Colonic mucosa (tissue), 4 donors: ENCODE measurements at regions not wholly inside any gene's neighbourhood (a gene's known extent, or its start where the extent isn't known, plus 50 kb on each side); places are given as distances from the start of the nearest gene placed in this dataset.

Source experiments
- DNase-seq: peaks from one replicate; pipeline ENCODE4 v3.0.0-alpha.2; 2020
- H3K27ac ChIP-seq: fragments of 200-600 bp; one replicate; pipeline ENCODE4 v1.8.0; 2021
- H3K27me3 ChIP-seq: fragments of 200-600 bp; one replicate; pipeline ENCODE4 v1.8.0; 2021
- H3K36me3 ChIP-seq: fragments of 200-600 bp; one replicate; pipeline ENCODE4 v1.8.0; 2021
- H3K4me1 ChIP-seq: fragments of 200-600 bp; one replicate; pipeline ENCODE4 v1.8.0; 2021; ENCODE audit warnings: mild to moderate bottlenecking
- H3K4me3 ChIP-seq: fragments of 200-600 bp; one replicate; pipeline ENCODE4 v1.8.0; 2021
- H3K9ac ChIP-seq, 2 donors: one replicate each; pipeline ENCODE4 v1.7.0; 2013; ENCODE audit warnings: control low read depth in 2 of 2, low read depth in 2 of 2, low read length in 2 of 2
- H3K9me3 ChIP-seq: fragments of 200-600 bp; one replicate; pipeline ENCODE4 v1.8.0; 2021
- intact Hi-C: fragments of 100-400 bp; cut with DNase I; formaldehyde crosslinking; loops from one replicate; pipeline ENCODE4 v1.14.1; 2022
- TF ChIP-seq, protein P1 (sequence below): fragments of 200-600 bp; IDR thresholded peaks from one replicate; pipeline ENCODE4 v1.8.0; 2022; ENCODE audit warnings: antibody characterized with exemption, mild to moderate bottlenecking
- donor health status: healthy.
- donor health status: DM: no; HTN: no; CAD: no.
- donor health status: DM: no; HTN: no; CAD: no.

DNA sequence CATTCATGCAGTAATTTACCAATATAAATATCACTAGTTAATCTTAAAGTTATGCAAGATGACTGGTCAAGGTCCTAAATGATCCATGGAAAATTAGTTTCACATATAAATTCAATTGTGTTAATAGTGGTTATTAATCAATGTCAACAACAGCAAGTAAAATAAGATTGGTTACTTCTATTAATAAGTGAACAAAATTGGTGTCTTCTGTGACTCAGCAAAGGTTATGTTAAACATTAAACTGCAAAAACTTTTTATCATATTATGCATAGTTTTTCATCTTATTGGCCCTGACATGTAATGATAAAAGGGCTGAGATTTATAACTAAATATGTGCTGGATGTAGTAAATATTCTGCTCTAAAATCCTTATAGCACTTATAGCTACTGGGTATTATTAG lies 359.0 kb upstream of the UBE2E3 start:
- H3K9me3 ChIP-seq: no peaks in the 10 kb centered on the region
- no peak for DNase-seq
- TF ChIP-seq, protein P1, sequence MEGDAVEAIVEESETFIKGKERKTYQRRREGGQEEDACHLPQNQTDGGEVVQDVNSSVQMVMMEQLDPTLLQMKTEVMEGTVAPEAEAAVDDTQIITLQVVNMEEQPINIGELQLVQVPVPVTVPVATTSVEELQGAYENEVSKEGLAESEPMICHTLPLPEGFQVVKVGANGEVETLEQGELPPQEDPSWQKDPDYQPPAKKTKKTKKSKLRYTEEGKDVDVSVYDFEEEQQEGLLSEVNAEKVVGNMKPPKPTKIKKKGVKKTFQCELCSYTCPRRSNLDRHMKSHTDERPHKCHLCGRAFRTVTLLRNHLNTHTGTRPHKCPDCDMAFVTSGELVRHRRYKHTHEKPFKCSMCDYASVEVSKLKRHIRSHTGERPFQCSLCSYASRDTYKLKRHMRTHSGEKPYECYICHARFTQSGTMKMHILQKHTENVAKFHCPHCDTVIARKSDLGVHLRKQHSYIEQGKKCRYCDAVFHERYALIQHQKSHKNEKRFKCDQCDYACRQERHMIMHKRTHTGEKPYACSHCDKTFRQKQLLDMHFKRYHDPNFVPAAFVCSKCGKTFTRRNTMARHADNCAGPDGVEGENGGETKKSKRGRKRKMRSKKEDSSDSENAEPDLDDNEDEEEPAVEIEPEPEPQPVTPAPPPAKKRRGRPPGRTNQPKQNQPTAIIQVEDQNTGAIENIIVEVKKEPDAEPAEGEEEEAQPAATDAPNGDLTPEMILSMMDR: no peak
- no peaks in the 10 kb centered on the region for H3K4me1 ChIP-seq
- no peaks in the 10 kb centered on the region for H3K36me3 ChIP-seq
- H3K27me3 ChIP-seq: no peaks in the 10 kb centered on the region
- H3K4me3 ChIP-seq: no peak overlapping the region
- H3K9ac ChIP-seq: no peak overlapping the region
- no peak overlapping the region for H3K27ac ChIP-seq
- intact Hi-C loops: no loop called here

DNA sequence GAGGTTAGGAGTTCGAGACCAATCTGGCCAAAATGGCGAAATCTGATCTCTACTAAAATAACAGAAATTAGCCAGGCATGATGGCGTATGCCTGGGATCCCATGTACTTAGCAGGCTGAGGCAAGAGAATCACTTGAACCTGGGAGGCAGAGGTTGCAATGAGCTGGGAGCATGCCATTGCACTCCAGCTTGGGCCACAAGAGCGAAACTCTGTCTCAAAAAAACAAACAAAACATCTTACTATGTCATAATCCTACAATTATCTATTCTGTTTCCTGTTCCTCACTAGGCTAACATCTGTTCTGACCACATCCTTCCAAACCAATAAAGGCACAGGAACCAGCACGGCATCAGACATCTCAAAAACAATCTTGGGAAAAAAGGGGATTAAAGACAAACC lies 361.8 kb upstream of the UBE2E3 start:
- no peaks in the 10 kb centered on the region for H3K9me3 ChIP-seq
- TF ChIP-seq, protein P1: no peak
- no peaks in the 10 kb centered on the region for H3K27me3 ChIP-seq
- H3K9ac ChIP-seq: no peak overlapping the region
- H3K27ac ChIP-seq: no peak overlapping the region
- H3K4me3 ChIP-seq: no peak overlapping the region
- DNase-seq: no peak
- H3K36me3 ChIP-seq: no peaks in the 10 kb centered on the region
- H3K4me1 ChIP-seq: no peaks in the 10 kb centered on the region
- intact Hi-C loops: no loop called here

DNA sequence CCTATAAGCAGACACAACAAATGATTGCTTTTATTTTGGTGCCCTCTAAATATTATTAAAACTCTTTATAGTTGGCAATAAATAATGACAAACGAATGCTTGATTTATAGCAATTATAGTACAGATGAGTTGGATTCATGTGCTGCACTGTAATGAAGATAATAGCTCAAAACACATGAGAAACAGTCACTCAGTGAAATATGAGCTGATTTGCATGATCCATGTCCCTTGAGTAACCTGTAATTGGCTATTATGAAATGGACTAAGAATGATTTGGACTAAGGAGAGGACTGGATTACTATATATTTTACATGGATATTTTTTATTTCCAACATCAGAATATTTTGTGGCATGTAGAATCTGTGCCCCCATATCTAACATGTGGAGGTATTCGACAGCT lies 365.6 kb upstream of the UBE2E3 start:
- intact Hi-C loops: no loop called here
- no peak for DNase-seq
- no peaks in the 10 kb centered on the region for H3K9me3 ChIP-seq
- no peak overlapping the region for H3K27ac ChIP-seq
- H3K4me3 ChIP-seq: no peak overlapping the region
- no peaks in the 10 kb centered on the region for H3K4me1 ChIP-seq
- TF ChIP-seq, protein P1: no peak
- H3K9ac ChIP-seq: no peak overlapping the region
- H3K27me3 ChIP-seq: no peaks in the 10 kb centered on the region
- no peaks in the 10 kb centered on the region for H3K36me3 ChIP-seq

DNA sequence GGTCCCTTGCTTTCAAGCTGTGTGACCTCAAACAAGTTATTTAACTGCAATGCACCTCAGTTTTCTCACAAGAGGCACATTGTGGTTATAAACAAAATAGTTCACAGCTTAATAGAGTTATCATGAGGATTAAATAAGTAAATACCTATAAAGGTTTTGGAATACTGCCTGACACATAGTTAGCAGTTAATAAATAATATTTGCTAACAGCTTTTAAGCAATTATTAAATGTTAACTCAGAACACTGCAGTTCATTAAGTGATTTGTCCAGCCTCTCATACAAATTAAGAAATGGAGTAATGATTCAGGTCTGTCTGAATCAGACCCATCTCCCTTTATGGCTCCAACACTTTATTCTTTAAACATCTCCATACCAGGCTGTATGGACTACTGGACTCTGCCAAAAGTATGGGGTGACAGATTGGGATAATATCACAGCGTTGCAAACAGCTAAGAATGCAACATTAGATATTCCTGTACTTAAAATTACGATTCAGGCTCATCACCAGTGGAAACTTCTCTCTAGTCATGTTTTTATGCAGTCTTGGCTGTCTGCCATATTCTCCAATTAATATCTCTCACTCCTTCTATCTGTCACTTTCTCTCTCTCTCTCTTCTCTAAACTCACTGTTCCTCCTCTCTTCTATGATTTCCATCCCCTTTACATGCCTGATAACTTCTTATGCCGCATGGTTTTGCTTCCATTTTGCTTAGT lies 370.6 kb upstream of the UBE2E3 start:
- Histone ChIP-seq H3K9me3 (no peaks in the 10 kb centered on the region), H3K9ac (no peak overlapping the region), H3K4me1 (no peaks in the 10 kb centered on the region), H3K36me3 (no peaks in the 10 kb centered on the region), H3K4me3 (no peak overlapping the region), H3K27ac (no peak overlapping the region), H3K27me3 (no peaks in the 10 kb centered on the region)
- intact Hi-C loops: loop anchor here (10.0 kb wide), 1 partner anchor 445 kb away; no protein-coding TSS in a partner anchor
- TF ChIP-seq, protein P1: no peak
- no peak for DNase-seq

DNA sequence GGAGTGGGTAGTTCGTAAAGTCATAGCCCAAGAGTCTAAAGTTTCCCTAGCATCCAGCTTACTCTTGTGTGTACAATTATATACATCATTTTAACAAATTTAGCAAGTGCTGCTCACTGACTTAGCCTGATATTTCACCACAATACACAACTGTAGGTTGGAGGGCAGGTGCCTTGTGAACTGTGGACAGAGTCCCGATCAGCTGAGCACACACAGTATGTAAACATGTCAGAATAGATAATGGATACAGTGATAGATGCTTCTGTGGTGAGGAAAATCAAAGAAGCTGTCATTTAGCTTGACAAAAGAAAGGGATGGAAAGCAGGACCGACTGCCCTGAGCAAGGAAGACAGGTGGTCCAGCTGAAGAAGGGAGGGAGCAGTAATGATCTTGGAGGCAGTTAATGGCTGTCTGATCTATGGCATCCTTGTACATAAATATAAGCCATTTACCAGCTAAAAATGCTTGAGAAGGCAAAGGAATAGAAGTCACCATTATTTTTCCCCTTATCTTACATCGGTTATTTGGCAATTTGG lies 372.8 kb upstream of the UBE2E3 start:
- DNase-seq: no peak
- no peaks in the 10 kb centered on the region for H3K27me3 ChIP-seq
- H3K9me3 ChIP-seq: no peaks in the 10 kb centered on the region
- intact Hi-C loops: loop anchor here (10.0 kb wide), 1 partner anchor 447 kb away; no protein-coding TSS in a partner anchor
- no peak overlapping the region for H3K4me3 ChIP-seq
- TF ChIP-seq, protein P1: no peak
- no peak overlapping the region for H3K27ac ChIP-seq
- no peaks in the 10 kb centered on the region for H3K4me1 ChIP-seq
- no peaks in the 10 kb centered on the region for H3K36me3 ChIP-seq
- no peak overlapping the region for H3K9ac ChIP-seq
